ENCODE measurements at regions not wholly inside any gene's neighbourhood (a gene's known extent, or its start where the extent isn't known, plus 50 kb on each side); places are given as distances from the start of the nearest gene placed in this dataset.

GRCh38 chr9:89806371-89807100 lies 201.7 kb downstream of the GADD45G start:
- no peak overlapping the region for H3K27ac ChIP-seq (ENCODE audit: low read depth in 2 of 2, low read length in 1 of 2)
- no peaks in the 10 kb centered on the region for H3K36me3 ChIP-seq (ENCODE audit: control insufficient read depth in 2 of 2, insufficient read depth in 2 of 2, low read length in 1 of 2)
- H3K27me3 ChIP-seq (ENCODE audit: control insufficient read depth in 1 of 2, insufficient read depth in 2 of 2, low read length in 2 of 2), result no peaks in the 10 kb centered on the region
- no peaks in the 10 kb centered on the region for H3K9me3 ChIP-seq (ENCODE audit: control insufficient read depth in 2 of 2, insufficient read depth in 1 of 2, low read depth in 1 of 2, low read length in 1 of 2)
- 90 to 92% methylated on average over 4 of the region's 4 CpGs for WGBS, 2 donors
- H3K4me1 ChIP-seq (ENCODE audit: control insufficient read depth in 2 of 2, insufficient read depth in 2 of 2, low read length in 1 of 2), result peaks cover 0 to 4% of the 10 kb centered on the region in 2 donors
- no peak overlapping the region for H3K4me3 ChIP-seq (ENCODE audit: low read depth in 1 of 2, low read length in 2 of 2)

GRCh38 chr9:89807101-89807395 lies 202.2 kb downstream of the GADD45G start:
- no peaks in the 10 kb centered on the region for H3K36me3 ChIP-seq (ENCODE audit: control insufficient read depth in 2 of 2, insufficient read depth in 2 of 2, low read length in 1 of 2)
- H3K4me3 ChIP-seq (ENCODE audit: low read depth in 1 of 2, low read length in 2 of 2), result no peak overlapping the region
- H3K4me1 ChIP-seq (ENCODE audit: control insufficient read depth in 2 of 2, insufficient read depth in 2 of 2, low read length in 1 of 2), result peaks cover 0 to 4% of the 10 kb centered on the region in 2 donors
- no peak overlapping the region for H3K27ac ChIP-seq (ENCODE audit: low read depth in 2 of 2, low read length in 1 of 2)
- no peaks in the 10 kb centered on the region for H3K27me3 ChIP-seq (ENCODE audit: control insufficient read depth in 1 of 2, insufficient read depth in 2 of 2, low read length in 2 of 2)
- 94 to 97% methylated on average over 5 of the region's 5 CpGs for WGBS, 2 donors
- H3K9me3 ChIP-seq (ENCODE audit: control insufficient read depth in 2 of 2, insufficient read depth in 1 of 2, low read depth in 1 of 2, low read length in 1 of 2), result no peaks in the 10 kb centered on the region

GRCh38 chr9:89807682-89808075 lies 202.9 kb downstream of the GADD45G start:
- WGBS, 2 donors, result 74 to 82% methylated on average over 2 of the region's 2 CpGs
- H3K4me1 ChIP-seq (ENCODE audit: control insufficient read depth in 2 of 2, insufficient read depth in 2 of 2, low read length in 1 of 2), result peaks cover 0 to 3% of the 10 kb centered on the region in 2 donors
- no peaks in the 10 kb centered on the region for H3K27me3 ChIP-seq (ENCODE audit: control insufficient read depth in 1 of 2, insufficient read depth in 2 of 2, low read length in 2 of 2)
- H3K9me3 ChIP-seq (ENCODE audit: control insufficient read depth in 2 of 2, insufficient read depth in 1 of 2, low read depth in 1 of 2, low read length in 1 of 2), result no peaks in the 10 kb centered on the region
- no peaks in the 10 kb centered on the region for H3K36me3 ChIP-seq (ENCODE audit: control insufficient read depth in 2 of 2, insufficient read depth in 2 of 2, low read length in 1 of 2)
- no peak overlapping the region for H3K4me3 ChIP-seq (ENCODE audit: low read depth in 1 of 2, low read length in 2 of 2)
- no peak overlapping the region for H3K27ac ChIP-seq (ENCODE audit: low read depth in 2 of 2, low read length in 1 of 2)

- no peak overlapping the region for H3K4me3 ChIP-seq (ENCODE audit: low read depth in 1 of 2, low read length in 2 of 2)
- H3K27ac ChIP-seq (ENCODE audit: low read depth in 2 of 2, low read length in 1 of 2), result no peak overlapping the region
- WGBS, 2 donors, result 89% methylated on average over 13 of the region's 13 CpGs
- no peaks in the 10 kb centered on the region for H3K4me1 ChIP-seq (ENCODE audit: control insufficient read depth in 2 of 2, insufficient read depth in 2 of 2, low read length in 1 of 2)
- H3K9me3 ChIP-seq (ENCODE audit: control insufficient read depth in 2 of 2, insufficient read depth in 1 of 2, low read depth in 1 of 2, low read length in 1 of 2), result no peaks in the 10 kb centered on the region
- no peaks in the 10 kb centered on the region for H3K27me3 ChIP-seq (ENCODE audit: control insufficient read depth in 1 of 2, insufficient read depth in 2 of 2, low read length in 2 of 2)
- no peaks in the 10 kb centered on the region for H3K36me3 ChIP-seq (ENCODE audit: control insufficient read depth in 2 of 2, insufficient read depth in 2 of 2, low read length in 1 of 2)
These were observed 203.4 kb downstream of the GADD45G start for GRCh38 chr9:89808076-89808755.

- no peaks in the 10 kb centered on the region for H3K4me1 ChIP-seq (ENCODE audit: control insufficient read depth in 2 of 2, insufficient read depth in 2 of 2, low read length in 1 of 2)
- no peak overlapping the region for H3K4me3 ChIP-seq (ENCODE audit: low read depth in 1 of 2, low read length in 2 of 2)
- WGBS, 2 donors, result 91 to 94% methylated on average over 12 of the region's 12 CpGs
- H3K27ac ChIP-seq (ENCODE audit: low read depth in 2 of 2, low read length in 1 of 2), result no peak overlapping the region
- H3K36me3 ChIP-seq (ENCODE audit: control insufficient read depth in 2 of 2, insufficient read depth in 2 of 2, low read length in 1 of 2), result no peaks in the 10 kb centered on the region
- no peaks in the 10 kb centered on the region for H3K27me3 ChIP-seq (ENCODE audit: control insufficient read depth in 1 of 2, insufficient read depth in 2 of 2, low read length in 2 of 2)
- H3K9me3 ChIP-seq (ENCODE audit: control insufficient read depth in 2 of 2, insufficient read depth in 1 of 2, low read depth in 1 of 2, low read length in 1 of 2), result no peaks in the 10 kb centered on the region
These were observed 204.0 kb downstream of the GADD45G start for GRCh38 chr9:89808756-89809181.

- Histone ChIP-seq H3K4me3 (ENCODE audit: low read depth in 1 of 2, low read length in 2 of 2) (no peak overlapping the region), H3K9me3 (ENCODE audit: control insufficient read depth in 2 of 2, insufficient read depth in 1 of 2, low read depth in 1 of 2, low read length in 1 of 2) (peaks cover 0 to 2% of the 10 kb centered on the region in 2 donors), H3K4me1 (ENCODE audit: control insufficient read depth in 2 of 2, insufficient read depth in 2 of 2, low read length in 1 of 2) (no peaks in the 10 kb centered on the region), H3K27me3 (ENCODE audit: control insufficient read depth in 1 of 2, insufficient read depth in 2 of 2, low read length in 2 of 2) (no peaks in the 10 kb centered on the region), H3K36me3 (ENCODE audit: control insufficient read depth in 2 of 2, insufficient read depth in 2 of 2, low read length in 1 of 2) (no peaks in the 10 kb centered on the region), H3K27ac (ENCODE audit: low read depth in 2 of 2, low read length in 1 of 2) (no peak overlapping the region)
- WGBS, 2 donors, result 41 to 44% methylated on average over 7 of the region's 7 CpGs
These were observed 205.6 kb downstream of the GADD45G start for GRCh38 chr9:89810431-89810830.

- Histone ChIP-seq H3K4me3 (ENCODE audit: low read depth in 1 of 2, low read length in 2 of 2) (no peak overlapping the region), H3K27ac (ENCODE audit: low read depth in 2 of 2, low read length in 1 of 2) (no peak overlapping the region), H3K36me3 (ENCODE audit: control insufficient read depth in 2 of 2, insufficient read depth in 2 of 2, low read length in 1 of 2) (no peaks in the 10 kb centered on the region), H3K27me3 (ENCODE audit: control insufficient read depth in 1 of 2, insufficient read depth in 2 of 2, low read length in 2 of 2) (no peaks in the 10 kb centered on the region), H3K9me3 (ENCODE audit: control insufficient read depth in 2 of 2, insufficient read depth in 1 of 2, low read depth in 1 of 2, low read length in 1 of 2) (peaks cover 0 to 2% of the 10 kb centered on the region in 2 donors), H3K4me1 (ENCODE audit: control insufficient read depth in 2 of 2, insufficient read depth in 2 of 2, low read length in 1 of 2) (no peaks in the 10 kb centered on the region)
- WGBS, 2 donors, result 86 to 93% methylated on average over 3 of the region's 3 CpGs
These were observed 206.5 kb downstream of the GADD45G start for GRCh38 chr9:89811356-89811755.

- 86 to 88% methylated on average over 10 of the region's 10 CpGs for WGBS, 2 donors
- Histone ChIP-seq H3K4me1 (ENCODE audit: control insufficient read depth in 2 of 2, insufficient read depth in 2 of 2, low read length in 1 of 2) (no peaks in the 10 kb centered on the region), H3K27me3 (ENCODE audit: control insufficient read depth in 1 of 2, insufficient read depth in 2 of 2, low read length in 2 of 2) (no peaks in the 10 kb centered on the region), H3K9me3 (ENCODE audit: control insufficient read depth in 2 of 2, insufficient read depth in 1 of 2, low read depth in 1 of 2, low read length in 1 of 2) (peaks cover 0 to 2% of the 10 kb centered on the region in 2 donors), H3K4me3 (ENCODE audit: low read depth in 1 of 2, low read length in 2 of 2) (no peak overlapping the region), H3K36me3 (ENCODE audit: control insufficient read depth in 2 of 2, insufficient read depth in 2 of 2, low read length in 1 of 2) (no peaks in the 10 kb centered on the region), H3K27ac (ENCODE audit: low read depth in 2 of 2, low read length in 1 of 2) (no peak overlapping the region)
These were observed 207.2 kb downstream of the GADD45G start for GRCh38 chr9:89811886-89812450.

- H3K4me1 ChIP-seq (ENCODE audit: control insufficient read depth in 2 of 2, insufficient read depth in 2 of 2, low read length in 1 of 2), result no peaks in the 10 kb centered on the region
- WGBS, 2 donors, result 86 to 87% methylated on average over 10 of the region's 10 CpGs
- H3K27ac ChIP-seq (ENCODE audit: low read depth in 2 of 2, low read length in 1 of 2), result no peak overlapping the region
- H3K4me3 ChIP-seq (ENCODE audit: low read depth in 1 of 2, low read length in 2 of 2), result no peak overlapping the region
- H3K9me3 ChIP-seq (ENCODE audit: control insufficient read depth in 2 of 2, insufficient read depth in 1 of 2, low read depth in 1 of 2, low read length in 1 of 2), result peaks cover 0 to 2% of the 10 kb centered on the region in 2 donors
- no peaks in the 10 kb centered on the region for H3K27me3 ChIP-seq (ENCODE audit: control insufficient read depth in 1 of 2, insufficient read depth in 2 of 2, low read length in 2 of 2)
- no peaks in the 10 kb centered on the region for H3K36me3 ChIP-seq (ENCODE audit: control insufficient read depth in 2 of 2, insufficient read depth in 2 of 2, low read length in 1 of 2)
These were observed 207.9 kb downstream of the GADD45G start for GRCh38 chr9:89812556-89813181.
